ENCODE measurements at regions not wholly inside any gene's neighbourhood (a gene's known extent, or its start where the extent isn't known, plus 50 kb on each side); places are given as distances from the start of the nearest gene placed in this dataset.

DNA sequence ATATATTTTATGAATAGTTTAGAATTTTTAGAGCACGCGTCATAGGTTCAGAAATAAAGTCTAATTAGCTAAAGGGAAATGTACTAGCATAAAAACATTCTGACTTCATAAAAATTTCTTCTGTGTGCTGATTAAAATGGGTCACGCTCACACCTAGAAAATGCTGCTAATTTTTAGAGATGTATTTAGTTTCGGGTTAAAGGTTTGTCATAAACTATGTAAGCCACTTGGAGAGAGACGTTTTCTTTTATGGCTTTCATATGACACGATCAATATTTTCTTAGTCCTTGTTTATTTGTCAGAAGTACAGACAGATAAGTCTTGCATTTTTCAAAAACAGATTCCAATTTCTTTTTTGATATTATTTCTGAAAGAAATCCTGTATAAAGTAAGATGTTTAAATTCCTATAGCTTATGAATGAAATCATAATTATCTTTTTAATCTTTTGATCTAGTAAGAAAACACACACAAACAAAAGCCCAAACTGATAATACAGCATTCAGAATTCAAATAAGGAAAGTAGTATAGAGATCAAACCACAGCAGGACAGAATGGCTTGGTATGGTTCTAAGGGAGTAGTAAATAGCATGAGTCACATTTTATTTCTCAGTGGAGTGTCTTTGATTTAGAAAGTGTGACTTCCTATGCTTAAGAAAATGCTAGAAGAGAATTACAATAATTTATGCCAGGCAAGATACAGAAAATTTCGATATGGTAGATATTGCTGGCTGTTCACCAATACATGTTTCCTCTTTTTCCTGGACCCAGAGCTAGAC is 236.6 kb downstream of the GPD2 start:
- TF ChIP-seq, protein P1, sequence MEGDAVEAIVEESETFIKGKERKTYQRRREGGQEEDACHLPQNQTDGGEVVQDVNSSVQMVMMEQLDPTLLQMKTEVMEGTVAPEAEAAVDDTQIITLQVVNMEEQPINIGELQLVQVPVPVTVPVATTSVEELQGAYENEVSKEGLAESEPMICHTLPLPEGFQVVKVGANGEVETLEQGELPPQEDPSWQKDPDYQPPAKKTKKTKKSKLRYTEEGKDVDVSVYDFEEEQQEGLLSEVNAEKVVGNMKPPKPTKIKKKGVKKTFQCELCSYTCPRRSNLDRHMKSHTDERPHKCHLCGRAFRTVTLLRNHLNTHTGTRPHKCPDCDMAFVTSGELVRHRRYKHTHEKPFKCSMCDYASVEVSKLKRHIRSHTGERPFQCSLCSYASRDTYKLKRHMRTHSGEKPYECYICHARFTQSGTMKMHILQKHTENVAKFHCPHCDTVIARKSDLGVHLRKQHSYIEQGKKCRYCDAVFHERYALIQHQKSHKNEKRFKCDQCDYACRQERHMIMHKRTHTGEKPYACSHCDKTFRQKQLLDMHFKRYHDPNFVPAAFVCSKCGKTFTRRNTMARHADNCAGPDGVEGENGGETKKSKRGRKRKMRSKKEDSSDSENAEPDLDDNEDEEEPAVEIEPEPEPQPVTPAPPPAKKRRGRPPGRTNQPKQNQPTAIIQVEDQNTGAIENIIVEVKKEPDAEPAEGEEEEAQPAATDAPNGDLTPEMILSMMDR (IDR thresholded peaks at IDR 0.05; ENCODE audit: insufficient read depth, low read length, poor library complexity, severe bottlenecking) = no peak
- no peak for TF ChIP-seq EZH2phosphoT487 (conservative IDR thresholded peaks at IDR 0.05; ENCODE audit: low read length)

Measured in SU-DHL-6 (cell line).